GM19468 (cell line): ENCODE measurements at regions not wholly inside any gene's neighbourhood (a gene's known extent, or its start where the extent isn't known, plus 50 kb on each side); places are given as distances from the start of the nearest gene placed in this dataset.
"Not testable (repeated sequence)": the region's sequence is repeated elsewhere in the genome, so short reads cannot be mapped to it uniquely, and the experiment has no call there.

Experiments used
- ATAC-seq: cut with Tn5 transposase; IDR thresholded peaks from one replicate; pipeline ENCODE4 v1.9.1; 2021; ENCODE audit warnings: mild to moderate bottlenecking, moderate library complexity, moderate number of reproducible peaks; ENCODE audit not compliant: unreplicated experiment; ENCODE audit errors: extremely low read depth

- ATAC-seq = no peak
Observed at GRCh38 chr6:14216946-14217684, 99.5 kb downstream of the CD83 start.

- no peak for ATAC-seq
Observed at GRCh38 chr6:14217728-14218518, 100.4 kb downstream of the CD83 start.

- ATAC-seq = no peak
Observed at GRCh38 chr6:14218519-14218800, 100.9 kb downstream of the CD83 start.

- no peak for ATAC-seq
Observed at GRCh38 chr6:14221564-14222279, 104.2 kb downstream of the CD83 start.

- no peak for ATAC-seq
Observed at GRCh38 chr6:14222956-14223355, 105.4 kb downstream of the CD83 start.

GRCh38 chr6:14224359-14225103 is 107.0 kb downstream of the CD83 start:
- ATAC-seq = no peak

- no peak for ATAC-seq
Observed at GRCh38 chr6:14226051-14226660, 108.6 kb downstream of the CD83 start.

GRCh38 chr6:14228571-14228970 is 111.0 kb downstream of the CD83 start:
- no peak for ATAC-seq

GRCh38 chr6:14231071-14231483 is 113.5 kb downstream of the CD83 start:
- no peak for ATAC-seq

- ATAC-seq = no peak
Observed at GRCh38 chr6:14231501-14232280, 114.1 kb downstream of the CD83 start.

- ATAC-seq = no peak
Observed at GRCh38 chr6:14232889-14233288, 115.3 kb downstream of the CD83 start.

GRCh38 chr6:14235653-14236356 is 118.2 kb downstream of the CD83 start:
- ATAC-seq = no peak

GRCh38 chr6:14239097-14239496 is 121.5 kb downstream of the CD83 start:
- no peak for ATAC-seq

GRCh38 chr6:14240411-14241166 is 123.0 kb downstream of the CD83 start:
- ATAC-seq = no peak

GRCh38 chr6:14241255-14242070 is 123.9 kb downstream of the CD83 start:
- no peak for ATAC-seq

- ATAC-seq = not testable (repeated sequence)
Observed at GRCh38 chr6:14242912-14243311, 125.3 kb downstream of the CD83 start.

GRCh38 chr6:14243597-14243996 is 126.0 kb downstream of the CD83 start:
- ATAC-seq = no peak
